ENCODE measurements at regions not wholly inside any gene's neighbourhood (a gene's known extent, or its start where the extent isn't known, plus 50 kb on each side); places are given as distances from the start of the nearest gene placed in this dataset.

DNA sequence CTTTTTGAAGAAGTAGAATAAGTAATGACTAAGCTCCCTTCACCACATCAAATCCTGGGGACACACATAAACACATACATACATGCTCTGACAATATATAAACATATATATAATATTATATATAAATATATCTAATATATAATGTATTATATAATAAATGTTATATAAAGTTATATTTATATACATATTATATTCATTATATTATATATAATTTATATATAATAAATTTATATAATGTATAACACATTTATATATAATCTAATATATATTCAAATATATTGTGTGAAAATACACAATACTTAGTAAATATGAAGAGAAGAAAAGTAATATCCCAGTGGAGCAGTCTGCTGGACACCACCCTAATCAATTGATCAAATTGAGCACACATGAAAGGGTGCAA is 2177.9 kb upstream of the CELF4 start:
- no peaks in the 10 kb centered on the region for H3K9me3 ChIP-seq (ENCODE audit: control insufficient read depth in 2 of 2, insufficient read depth in 1 of 2, low read depth in 1 of 2, low read length in 1 of 2)
- no peaks in the 10 kb centered on the region for H3K4me1 ChIP-seq (ENCODE audit: control insufficient read depth in 2 of 2, insufficient read depth in 2 of 2, low read length in 1 of 2)
- no peak overlapping the region for H3K4me3 ChIP-seq (ENCODE audit: low read depth in 1 of 2, low read length in 2 of 2)
- H3K36me3 ChIP-seq (ENCODE audit: control insufficient read depth in 2 of 2, insufficient read depth in 2 of 2, low read length in 1 of 2) = no peaks in the 10 kb centered on the region
- no peaks in the 10 kb centered on the region for H3K27me3 ChIP-seq (ENCODE audit: control insufficient read depth in 1 of 2, insufficient read depth in 2 of 2, low read length in 2 of 2)
- no peak overlapping the region for H3K27ac ChIP-seq (ENCODE audit: low read depth in 2 of 2, low read length in 1 of 2)

DNA sequence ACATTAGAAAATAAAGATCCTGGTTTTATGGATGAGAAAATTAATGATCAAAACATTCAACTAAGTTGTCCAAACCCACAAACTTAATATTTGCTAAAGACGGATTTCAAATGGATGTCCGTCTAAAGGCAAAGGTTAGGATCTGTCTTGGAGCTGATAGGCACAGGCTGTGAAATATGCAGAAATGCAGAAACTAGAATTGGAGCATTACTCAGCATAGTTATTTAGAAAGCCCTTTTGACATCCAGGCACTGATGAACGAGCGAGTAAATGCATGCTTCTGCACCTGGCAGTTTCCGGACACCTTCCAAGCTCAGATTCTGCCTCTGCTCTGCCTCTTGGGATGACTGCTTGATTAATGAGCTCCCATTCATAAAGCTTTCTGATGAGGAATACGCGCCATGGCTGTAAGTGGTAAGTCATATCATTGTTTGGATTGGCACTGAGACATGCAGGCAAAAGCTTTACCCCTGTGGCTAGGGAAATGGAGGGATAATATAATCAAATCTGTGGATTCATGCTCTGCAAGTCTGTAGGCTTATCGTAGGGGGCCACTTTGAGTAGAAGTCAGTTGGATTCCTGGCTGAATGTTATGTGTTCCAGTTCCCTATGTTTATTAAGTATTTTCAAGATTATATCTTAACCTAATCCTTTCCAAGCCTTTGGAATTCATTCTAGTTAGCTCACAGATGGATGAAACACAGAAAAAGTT is 2176.3 kb upstream of the CELF4 start:
- Histone ChIP-seq H3K36me3 (ENCODE audit: control insufficient read depth in 2 of 2, insufficient read depth in 2 of 2, low read length in 1 of 2) (no peaks in the 10 kb centered on the region), H3K9me3 (ENCODE audit: control insufficient read depth in 2 of 2, insufficient read depth in 1 of 2, low read depth in 1 of 2, low read length in 1 of 2) (no peaks in the 10 kb centered on the region), H3K4me1 (ENCODE audit: control insufficient read depth in 2 of 2, insufficient read depth in 2 of 2, low read length in 1 of 2) (no peaks in the 10 kb centered on the region), H3K4me3 (ENCODE audit: low read depth in 1 of 2, low read length in 2 of 2) (no peak overlapping the region), H3K27me3 (ENCODE audit: control insufficient read depth in 1 of 2, insufficient read depth in 2 of 2, low read length in 2 of 2) (no peaks in the 10 kb centered on the region), H3K27ac (ENCODE audit: low read depth in 2 of 2, low read length in 1 of 2) (no peak overlapping the region)
- WGBS, 2 donors = 33 to 43% methylated on average over 8 of the region's 8 CpGs

DNA sequence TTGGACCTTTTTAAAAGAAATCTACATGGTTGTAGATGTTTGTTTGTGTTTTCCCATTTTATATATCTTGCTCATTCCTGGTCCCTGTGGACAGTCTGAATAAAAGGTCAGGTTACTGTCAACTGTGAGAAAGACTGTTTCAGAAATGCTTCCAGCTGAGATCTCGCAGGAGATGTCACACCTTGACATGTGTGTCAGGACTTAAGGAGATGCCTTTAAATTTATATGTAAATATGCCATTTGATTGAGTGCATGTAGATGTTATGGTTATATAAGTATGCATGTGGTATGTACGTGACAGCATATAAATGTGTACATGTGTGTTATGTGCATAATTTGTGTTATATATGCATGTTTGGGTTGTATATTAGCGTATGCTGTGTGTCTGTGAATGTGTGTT is 2172.3 kb upstream of the CELF4 start:
- no peaks in the 10 kb centered on the region for H3K4me1 ChIP-seq (ENCODE audit: control insufficient read depth in 2 of 2, insufficient read depth in 2 of 2, low read length in 1 of 2)
- H3K36me3 ChIP-seq (ENCODE audit: control insufficient read depth in 2 of 2, insufficient read depth in 2 of 2, low read length in 1 of 2) = no peaks in the 10 kb centered on the region
- no peak overlapping the region for H3K27ac ChIP-seq (ENCODE audit: low read depth in 2 of 2, low read length in 1 of 2)
- no peaks in the 10 kb centered on the region for H3K27me3 ChIP-seq (ENCODE audit: control insufficient read depth in 1 of 2, insufficient read depth in 2 of 2, low read length in 2 of 2)
- H3K9me3 ChIP-seq (ENCODE audit: control insufficient read depth in 2 of 2, insufficient read depth in 1 of 2, low read depth in 1 of 2, low read length in 1 of 2) = no peaks in the 10 kb centered on the region
- 89% methylated on average over 3 of the region's 3 CpGs for WGBS, 2 donors
- no peak overlapping the region for H3K4me3 ChIP-seq (ENCODE audit: low read depth in 1 of 2, low read length in 2 of 2)

DNA sequence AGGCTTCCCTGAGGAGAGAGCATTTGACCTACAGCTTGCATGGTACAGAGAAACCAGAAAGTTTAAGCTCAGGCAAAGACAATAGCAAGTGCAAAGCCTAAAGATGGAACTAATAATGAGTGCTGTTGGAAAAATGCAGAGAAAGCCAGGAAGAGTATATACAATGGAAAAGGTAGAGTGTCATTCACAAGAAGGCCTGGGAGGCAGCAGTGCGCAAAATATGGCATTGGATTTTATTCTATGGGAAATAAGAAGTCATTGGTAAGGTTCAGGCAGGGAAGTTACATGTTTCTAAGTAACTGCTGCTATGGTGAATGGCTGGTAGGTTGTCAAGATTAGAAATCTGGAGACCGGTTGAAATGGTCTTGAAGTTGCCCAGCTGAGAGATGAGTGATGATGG is 2167.3 kb upstream of the CELF4 start:
- H3K27me3 ChIP-seq (ENCODE audit: control insufficient read depth in 1 of 2, insufficient read depth in 2 of 2, low read length in 2 of 2) = no peaks in the 10 kb centered on the region
- H3K4me1 ChIP-seq (ENCODE audit: control insufficient read depth in 2 of 2, insufficient read depth in 2 of 2, low read length in 1 of 2) = no peaks in the 10 kb centered on the region
- H3K9me3 ChIP-seq (ENCODE audit: control insufficient read depth in 2 of 2, insufficient read depth in 1 of 2, low read depth in 1 of 2, low read length in 1 of 2) = no peaks in the 10 kb centered on the region
- WGBS, 2 donors = 95% methylated on average over 2 of the region's 2 CpGs
- H3K27ac ChIP-seq (ENCODE audit: low read depth in 2 of 2, low read length in 1 of 2) = no peak overlapping the region
- H3K36me3 ChIP-seq (ENCODE audit: control insufficient read depth in 2 of 2, insufficient read depth in 2 of 2, low read length in 1 of 2) = no peaks in the 10 kb centered on the region
- no peak overlapping the region for H3K4me3 ChIP-seq (ENCODE audit: low read depth in 1 of 2, low read length in 2 of 2)

DNA sequence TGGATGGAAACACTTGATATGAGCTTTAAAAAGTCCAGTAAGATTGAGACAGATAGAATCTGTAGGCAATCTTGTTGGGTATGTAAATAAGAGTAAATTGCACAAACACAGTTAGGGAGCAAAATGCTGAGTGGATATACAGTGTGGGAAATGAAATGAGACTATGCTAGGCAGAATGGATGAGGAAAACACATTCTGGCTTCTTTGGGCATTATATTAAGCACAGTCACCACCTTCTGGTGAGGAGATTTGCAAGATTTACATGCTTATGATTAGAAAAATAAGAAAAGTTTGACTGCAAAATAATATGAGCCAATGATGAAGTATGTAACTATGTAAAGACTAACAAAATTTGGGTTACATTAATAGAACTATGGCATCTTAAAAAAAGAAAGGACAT is 2165.0 kb upstream of the CELF4 start:
- Histone ChIP-seq H3K4me1 (ENCODE audit: control insufficient read depth in 2 of 2, insufficient read depth in 2 of 2, low read length in 1 of 2) (no peaks in the 10 kb centered on the region), H3K36me3 (ENCODE audit: control insufficient read depth in 2 of 2, insufficient read depth in 2 of 2, low read length in 1 of 2) (no peaks in the 10 kb centered on the region), H3K4me3 (ENCODE audit: low read depth in 1 of 2, low read length in 2 of 2) (no peak overlapping the region), H3K27me3 (ENCODE audit: control insufficient read depth in 1 of 2, insufficient read depth in 2 of 2, low read length in 2 of 2) (no peaks in the 10 kb centered on the region), H3K9me3 (ENCODE audit: control insufficient read depth in 2 of 2, insufficient read depth in 1 of 2, low read depth in 1 of 2, low read length in 1 of 2) (no peaks in the 10 kb centered on the region), H3K27ac (ENCODE audit: low read depth in 2 of 2, low read length in 1 of 2) (no peak overlapping the region)

DNA sequence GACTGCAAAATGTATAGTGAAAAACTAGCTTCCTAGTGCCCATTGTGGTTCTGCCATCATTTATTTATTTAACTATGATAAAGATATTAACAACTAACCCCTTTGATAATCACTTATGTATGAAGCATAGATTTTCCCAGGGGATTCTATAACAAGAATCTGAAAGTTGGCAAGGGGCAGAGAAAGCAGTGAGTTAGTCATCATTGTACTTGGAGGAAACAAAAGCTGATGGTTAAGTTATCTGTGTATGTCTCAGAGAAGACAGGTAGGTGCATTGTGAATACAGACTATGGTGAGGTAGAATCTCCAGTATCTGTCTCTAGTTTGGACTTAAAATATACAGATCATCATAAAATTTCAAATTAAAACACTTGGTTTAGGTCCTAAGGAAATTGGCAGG is 2159.1 kb upstream of the CELF4 start:
- H3K27ac ChIP-seq (ENCODE audit: low read depth in 2 of 2, low read length in 1 of 2) = no peak overlapping the region
- no peaks in the 10 kb centered on the region for H3K9me3 ChIP-seq (ENCODE audit: control insufficient read depth in 2 of 2, insufficient read depth in 1 of 2, low read depth in 1 of 2, low read length in 1 of 2)
- no peaks in the 10 kb centered on the region for H3K36me3 ChIP-seq (ENCODE audit: control insufficient read depth in 2 of 2, insufficient read depth in 2 of 2, low read length in 1 of 2)
- H3K27me3 ChIP-seq (ENCODE audit: control insufficient read depth in 1 of 2, insufficient read depth in 2 of 2, low read length in 2 of 2) = no peaks in the 10 kb centered on the region
- no peaks in the 10 kb centered on the region for H3K4me1 ChIP-seq (ENCODE audit: control insufficient read depth in 2 of 2, insufficient read depth in 2 of 2, low read length in 1 of 2)
- H3K4me3 ChIP-seq (ENCODE audit: low read depth in 1 of 2, low read length in 2 of 2) = no peak overlapping the region

DNA sequence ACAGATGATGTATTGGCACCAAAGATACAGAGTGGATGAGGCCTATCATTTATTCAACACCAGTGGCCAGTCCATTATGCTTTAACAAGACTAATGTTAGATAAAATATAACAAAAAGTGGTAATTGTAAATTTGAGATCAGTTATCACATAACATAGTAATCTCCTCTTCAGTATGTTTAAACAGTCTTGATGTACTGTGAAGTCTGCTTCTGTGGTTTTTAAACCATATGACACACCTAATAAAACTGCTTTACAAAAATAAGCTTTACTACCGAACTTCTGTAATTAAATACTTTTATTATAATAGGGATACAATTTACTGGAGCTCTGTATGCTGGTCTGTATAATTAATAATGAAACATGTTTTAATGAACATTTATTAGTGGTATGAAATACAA is 2156.1 kb upstream of the CELF4 start:
- Histone ChIP-seq H3K36me3 (ENCODE audit: control insufficient read depth in 2 of 2, insufficient read depth in 2 of 2, low read length in 1 of 2) (no peaks in the 10 kb centered on the region), H3K9me3 (ENCODE audit: control insufficient read depth in 2 of 2, insufficient read depth in 1 of 2, low read depth in 1 of 2, low read length in 1 of 2) (no peaks in the 10 kb centered on the region), H3K4me1 (ENCODE audit: control insufficient read depth in 2 of 2, insufficient read depth in 2 of 2, low read length in 1 of 2) (no peaks in the 10 kb centered on the region), H3K4me3 (ENCODE audit: low read depth in 1 of 2, low read length in 2 of 2) (no peak overlapping the region), H3K27ac (ENCODE audit: low read depth in 2 of 2, low read length in 1 of 2) (no peak overlapping the region), H3K27me3 (ENCODE audit: control insufficient read depth in 1 of 2, insufficient read depth in 2 of 2, low read length in 2 of 2) (no peaks in the 10 kb centered on the region)
- WGBS, 2 donors = 77 to 79% methylated on average over 1 of the region's 1 CpG

DNA sequence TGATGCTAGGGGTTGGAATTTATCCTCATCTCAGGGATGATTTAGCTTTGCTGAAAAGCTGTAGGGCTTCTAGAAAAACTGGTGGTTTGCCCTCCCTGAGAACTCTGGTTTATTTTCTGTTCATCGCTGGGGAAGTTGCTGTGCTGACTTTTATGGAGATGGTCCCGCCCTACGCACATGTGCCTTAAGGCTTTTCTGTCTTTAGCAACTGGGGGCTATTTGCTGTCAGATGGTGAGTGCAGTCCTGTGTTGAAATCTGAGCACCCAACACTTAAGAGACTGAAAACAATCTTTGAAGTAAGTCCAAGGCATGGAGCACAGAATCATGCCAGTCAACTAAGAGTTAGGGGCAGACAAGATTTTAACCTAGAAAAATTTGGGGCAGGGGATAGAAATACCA is 2148.4 kb upstream of the CELF4 start:
- Histone ChIP-seq H3K4me3 (ENCODE audit: low read depth in 1 of 2, low read length in 2 of 2) (no peak overlapping the region), H3K27ac (ENCODE audit: low read depth in 2 of 2, low read length in 1 of 2) (no peak overlapping the region), H3K4me1 (ENCODE audit: control insufficient read depth in 2 of 2, insufficient read depth in 2 of 2, low read length in 1 of 2) (no peaks in the 10 kb centered on the region), H3K36me3 (ENCODE audit: control insufficient read depth in 2 of 2, insufficient read depth in 2 of 2, low read length in 1 of 2) (no peaks in the 10 kb centered on the region), H3K9me3 (ENCODE audit: control insufficient read depth in 2 of 2, insufficient read depth in 1 of 2, low read depth in 1 of 2, low read length in 1 of 2) (no peaks in the 10 kb centered on the region), H3K27me3 (ENCODE audit: control insufficient read depth in 1 of 2, insufficient read depth in 2 of 2, low read length in 2 of 2) (no peaks in the 10 kb centered on the region)
- 91 to 96% methylated on average over 3 of the region's 3 CpGs for WGBS, 2 donors

DNA sequence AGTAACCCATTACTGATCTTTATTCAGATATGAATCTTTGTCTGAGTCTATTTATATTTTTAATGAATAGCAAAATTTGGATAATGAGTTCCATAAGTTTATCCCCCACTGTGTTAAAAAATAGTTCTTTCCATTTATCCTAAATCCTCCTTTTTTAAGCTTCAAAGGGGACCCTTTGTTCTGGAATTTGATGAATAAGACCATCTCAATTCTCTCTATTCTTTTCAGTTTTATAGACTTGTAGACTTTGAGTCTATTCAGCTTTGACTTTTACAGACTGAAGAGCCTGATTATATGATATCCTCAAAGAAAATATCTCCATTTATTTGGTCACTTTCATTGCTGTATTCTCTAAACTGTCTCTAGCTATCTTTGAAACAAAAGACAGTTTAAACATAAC is 2146.1 kb upstream of the CELF4 start:
- Histone ChIP-seq H3K9me3 (ENCODE audit: control insufficient read depth in 2 of 2, insufficient read depth in 1 of 2, low read depth in 1 of 2, low read length in 1 of 2) (no peaks in the 10 kb centered on the region), H3K4me1 (ENCODE audit: control insufficient read depth in 2 of 2, insufficient read depth in 2 of 2, low read length in 1 of 2) (no peaks in the 10 kb centered on the region), H3K4me3 (ENCODE audit: low read depth in 1 of 2, low read length in 2 of 2) (no peak overlapping the region), H3K36me3 (ENCODE audit: control insufficient read depth in 2 of 2, insufficient read depth in 2 of 2, low read length in 1 of 2) (no peaks in the 10 kb centered on the region), H3K27ac (ENCODE audit: low read depth in 2 of 2, low read length in 1 of 2) (no peak overlapping the region), H3K27me3 (ENCODE audit: control insufficient read depth in 1 of 2, insufficient read depth in 2 of 2, low read length in 2 of 2) (no peaks in the 10 kb centered on the region)

DNA sequence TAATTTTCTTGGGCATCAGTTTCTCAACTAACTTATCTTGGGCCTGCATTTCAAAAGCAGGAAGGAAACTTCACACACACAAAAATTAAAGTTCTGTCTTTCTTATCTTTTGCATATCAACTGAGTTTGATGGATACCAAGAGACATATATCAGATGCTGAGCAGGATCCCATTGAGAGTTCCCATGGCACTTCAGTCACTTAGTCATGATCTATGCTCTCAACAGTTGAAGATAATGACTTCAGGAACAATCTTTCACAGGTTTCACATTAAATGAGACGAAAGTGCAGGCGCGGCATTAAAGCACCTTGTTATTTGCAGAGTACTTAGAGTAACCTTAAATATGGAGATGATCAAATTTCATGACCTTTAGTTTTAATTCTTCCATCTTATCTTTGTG is 2139.8 kb upstream of the CELF4 start:
- no peaks in the 10 kb centered on the region for H3K4me1 ChIP-seq (ENCODE audit: control insufficient read depth in 2 of 2, insufficient read depth in 2 of 2, low read length in 1 of 2)
- H3K27ac ChIP-seq (ENCODE audit: low read depth in 2 of 2, low read length in 1 of 2) = no peak overlapping the region
- H3K36me3 ChIP-seq (ENCODE audit: control insufficient read depth in 2 of 2, insufficient read depth in 2 of 2, low read length in 1 of 2) = no peaks in the 10 kb centered on the region
- WGBS, 2 donors = 93% methylated on average over 3 of the region's 3 CpGs
- H3K27me3 ChIP-seq (ENCODE audit: control insufficient read depth in 1 of 2, insufficient read depth in 2 of 2, low read length in 2 of 2) = no peaks in the 10 kb centered on the region
- H3K9me3 ChIP-seq (ENCODE audit: control insufficient read depth in 2 of 2, insufficient read depth in 1 of 2, low read depth in 1 of 2, low read length in 1 of 2) = no peaks in the 10 kb centered on the region
- H3K4me3 ChIP-seq (ENCODE audit: low read depth in 1 of 2, low read length in 2 of 2) = no peak overlapping the region

Data from esophagus (tissue), 2 donors.